GM23338 (cell line): ENCODE measurements at regions not wholly inside any gene's neighbourhood (a gene's known extent, or its start where the extent isn't known, plus 50 kb on each side); places are given as distances from the start of the nearest gene placed in this dataset.
"Not testable (repeated sequence)": the region's sequence is repeated elsewhere in the genome, so short reads cannot be mapped to it uniquely, and the experiment has no call there.

Experiments
- ATAC-seq: fragments of 200-7000 bp; cut with Tn5 transposase; 3 replicates; pipeline ENCODE4 v1.9.1; 2020
- DNase-seq: peaks from one replicate; pipeline ENCODE4 v3.0.0-alpha.2; 2015; ENCODE audit warnings: low spot score
- H2AFZ ChIP-seq: fragments of 200-600 bp; sonication (generic); 2 replicates; pipeline ENCODE4 v1.8.0; 2016; ENCODE audit warnings: antibody characterized with exemption, mild to moderate bottlenecking, moderate library complexity
- H3F3A ChIP-seq: fragments of 200-600 bp; sonication (generic); replicated peaks from 2 replicates; pipeline ENCODE4 v1.8.0; 2017; ENCODE audit warnings: antibody characterized with exemption, mixed run types, low read depth
- H3K27ac ChIP-seq: fragments of 200-600 bp; sonication (generic); 2 replicates; pipeline ENCODE4 v1.6.1; 2016; ENCODE audit warnings: low read depth
- H3K27me3 ChIP-seq: fragments of 200-600 bp; sonication (generic); 2 replicates; pipeline ENCODE4 v1.8.0; 2016; ENCODE audit warnings: mild to moderate bottlenecking, mixed run types, moderate library complexity; ENCODE audit not compliant: insufficient read depth
- H3K36me3 ChIP-seq: fragments of 200-600 bp; sonication (generic); 2 replicates; pipeline ENCODE4 v1.8.0; 2016; ENCODE audit warnings: mild to moderate bottlenecking; ENCODE audit not compliant: insufficient read depth
- H3K4me1 ChIP-seq: fragments of 200-600 bp; sonication (generic); 2 replicates; pipeline ENCODE4 v1.8.0; 2016; ENCODE audit warnings: mild to moderate bottlenecking, moderate library complexity; ENCODE audit not compliant: insufficient read depth
- H3K4me2 ChIP-seq: fragments of 200-600 bp; sonication (generic); 2 replicates; pipeline ENCODE4 v1.7.1; 2017; ENCODE audit warnings: mixed run types
- H3K4me3 ChIP-seq: fragments of 200-600 bp; sonication (generic); 2 replicates; pipeline ENCODE4 v1.6.1; 2016; ENCODE audit warnings: mixed run types
- H3K79me2 ChIP-seq: fragments of 200-600 bp; sonication (generic); replicated peaks from 2 replicates; pipeline ENCODE4 v1.8.0; 2017; ENCODE audit warnings: mild to moderate bottlenecking; ENCODE audit not compliant: insufficient read depth
- H3K9me2 ChIP-seq: fragments of 200-600 bp; sonication (generic); 2 replicates; pipeline ENCODE4 v1.8.0; 2017; ENCODE audit not compliant: insufficient read depth
- H4K20me1 ChIP-seq: fragments of 200-600 bp; sonication (generic); replicated peaks from 2 replicates; pipeline ENCODE4 v1.8.0; 2017; ENCODE audit warnings: mild to moderate bottlenecking; ENCODE audit not compliant: insufficient read depth
- H3K27ac Mint-ChIP-seq: 2 replicates; pipeline ENCODE4 v1.8.0; 2020; ENCODE audit warnings: inconsistent platforms, mild to moderate bottlenecking, moderate library complexity, mixed read lengths
- H3K27me3 Mint-ChIP-seq: 3 replicates; pipeline ENCODE4 v1.8.0; 2022; ENCODE audit warnings: low read depth, mild to moderate bottlenecking, moderate library complexity, mixed read lengths, inconsistent platforms; ENCODE audit not compliant: insufficient read depth, poor library complexity
- H3K36me3 Mint-ChIP-seq: 3 replicates; pipeline ENCODE4 v1.8.0; 2021; ENCODE audit warnings: low read depth, mild to moderate bottlenecking, inconsistent platforms, moderate library complexity, mixed read lengths
- H3K4me1 Mint-ChIP-seq: 3 replicates; pipeline ENCODE4 v1.8.0; 2020; ENCODE audit warnings: mild to moderate bottlenecking, inconsistent platforms, mixed read lengths
- H3K4me3 Mint-ChIP-seq: 3 replicates; pipeline ENCODE4 v1.8.0; 2021; ENCODE audit warnings: moderate library complexity, mild to moderate bottlenecking, inconsistent platforms, mixed read lengths
- H3K9me3 Mint-ChIP-seq: 3 replicates; pipeline ENCODE4 v1.8.0; 2020; ENCODE audit warnings: moderate library complexity, mild to moderate bottlenecking, inconsistent platforms, mixed read lengths

- not testable (repeated sequence) for H3K4me3 Mint-ChIP-seq, H3K4me3 ChIP-seq, H3K9me2 ChIP-seq, H3K4me1 ChIP-seq, H3K4me1 Mint-ChIP-seq, H2AFZ ChIP-seq, H3K4me2 ChIP-seq, H3K36me3 ChIP-seq, H3K27ac ChIP-seq, H3K27me3 Mint-ChIP-seq, H4K20me1 ChIP-seq, H3F3A ChIP-seq, H3K27ac Mint-ChIP-seq, DNase-seq, H3K9me3 Mint-ChIP-seq, H3K79me2 ChIP-seq, H3K27me3 ChIP-seq, H3K36me3 Mint-ChIP-seq
- ATAC-seq: peak; percentile 83
Observed at GRCh38 chrY:18078452-18078851, 52.9 kb downstream of the CDY2A start.

- not testable (repeated sequence) for H4K20me1 ChIP-seq, H3F3A ChIP-seq, H3K27me3 Mint-ChIP-seq, H3K27ac Mint-ChIP-seq, DNase-seq, H3K4me2 ChIP-seq, H3K4me3 Mint-ChIP-seq, H3K27me3 ChIP-seq, H3K36me3 ChIP-seq, H2AFZ ChIP-seq, H3K27ac ChIP-seq, H3K36me3 Mint-ChIP-seq, H3K4me3 ChIP-seq, H3K4me1 Mint-ChIP-seq, H3K4me1 ChIP-seq, H3K79me2 ChIP-seq, H3K9me2 ChIP-seq, H3K9me3 Mint-ChIP-seq
- peak; percentile 52 for ATAC-seq
Observed at GRCh38 chrY:18085910-18086309, 60.3 kb downstream of the CDY2A start.

GRCh38 chrY:18086361-18086977, 60.9 kb downstream of the CDY2A start:
- not testable (repeated sequence) for H3K79me2 ChIP-seq, H3K36me3 ChIP-seq, H3K4me3 Mint-ChIP-seq, H3K9me2 ChIP-seq, H3K36me3 Mint-ChIP-seq, H3K9me3 Mint-ChIP-seq, H3K27me3 ChIP-seq, H3K27ac ChIP-seq, H3K4me2 ChIP-seq, H3F3A ChIP-seq, H3K27ac Mint-ChIP-seq, H3K4me3 ChIP-seq, H4K20me1 ChIP-seq, H3K4me1 Mint-ChIP-seq, ATAC-seq, H3K4me1 ChIP-seq, H2AFZ ChIP-seq, H3K27me3 Mint-ChIP-seq, DNase-seq

DNA sequence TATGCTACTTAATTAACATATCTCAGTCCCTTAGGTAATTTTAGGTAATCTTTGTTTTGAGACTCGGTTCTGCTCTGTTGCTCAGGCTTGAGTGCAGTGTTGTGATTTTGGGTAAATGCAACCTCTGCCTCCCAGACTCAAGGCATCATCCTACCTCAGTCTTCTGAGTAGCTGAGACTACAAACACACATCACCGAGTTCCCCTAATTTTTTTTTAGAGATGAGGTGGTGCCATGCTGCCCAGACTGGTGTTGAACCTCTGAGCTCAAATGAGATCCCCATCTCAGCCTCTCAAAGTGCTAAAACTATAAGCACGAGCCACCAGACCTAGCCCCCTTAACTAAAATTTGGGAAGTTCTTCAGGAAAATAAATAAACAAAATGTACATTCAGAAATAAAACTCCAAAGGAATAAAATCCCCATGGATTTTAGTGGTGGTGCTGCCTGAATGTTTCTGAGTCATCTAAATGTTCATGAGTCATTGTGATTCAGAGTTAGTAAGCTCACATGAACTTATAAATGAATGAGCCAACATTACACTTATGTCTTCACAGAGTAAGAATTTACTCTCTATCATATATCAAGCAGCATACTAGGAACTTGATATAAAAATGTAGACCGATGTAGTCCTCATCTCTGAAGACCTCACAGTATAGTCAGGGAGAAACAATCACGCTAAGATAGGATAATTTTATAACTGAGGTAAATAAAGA, 62.5 kb downstream of the CDY2A start:
- H3K4me3 Mint-ChIP-seq, H3K27me3 Mint-ChIP-seq, ATAC-seq, H3K27ac ChIP-seq, H3K36me3 ChIP-seq, H3K79me2 ChIP-seq, H2AFZ ChIP-seq, H3K4me2 ChIP-seq, H3K4me1 Mint-ChIP-seq, H3K4me3 ChIP-seq, H3K36me3 Mint-ChIP-seq, H3K27me3 ChIP-seq, H3K4me1 ChIP-seq, H4K20me1 ChIP-seq, H3K9me3 Mint-ChIP-seq, H3K9me2 ChIP-seq, DNase-seq, H3K27ac Mint-ChIP-seq, H3F3A ChIP-seq: not testable (repeated sequence)

- DNase-seq, H3K4me3 ChIP-seq, H3F3A ChIP-seq, H3K27me3 ChIP-seq, H3K27me3 Mint-ChIP-seq, H3K36me3 ChIP-seq, H3K9me2 ChIP-seq, H2AFZ ChIP-seq, H3K9me3 Mint-ChIP-seq, H3K36me3 Mint-ChIP-seq, H3K79me2 ChIP-seq, H3K4me2 ChIP-seq, H3K27ac ChIP-seq, H3K4me3 Mint-ChIP-seq, H3K4me1 Mint-ChIP-seq, ATAC-seq, H4K20me1 ChIP-seq, H3K4me1 ChIP-seq, H3K27ac Mint-ChIP-seq: not testable (repeated sequence)
Observed at GRCh38 chrY:18092952-18093351, 67.4 kb downstream of the CDY2A start.

DNA sequence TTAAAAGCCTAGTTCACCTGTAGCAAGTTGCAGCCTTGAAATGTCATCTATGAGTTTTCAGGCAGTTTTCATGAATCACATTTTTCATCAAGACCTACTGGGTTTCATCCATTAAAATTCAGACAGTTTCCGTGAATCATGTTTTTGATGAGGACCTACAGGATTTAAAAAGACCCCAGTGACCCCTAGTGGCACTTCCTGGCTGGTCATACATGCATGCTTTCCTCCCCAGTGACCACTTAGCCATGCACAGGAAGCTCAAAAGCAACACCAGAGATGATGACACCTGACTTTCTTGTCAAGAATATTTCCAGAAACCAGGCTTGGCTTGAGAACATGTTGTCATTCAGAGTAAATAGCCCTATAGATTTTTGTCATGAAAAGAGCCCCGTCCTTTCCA, 80.1 kb downstream of the CDY2A start:
- ATAC-seq: peak; percentile 31; the same call in 1 of the 3 replicates
- not testable (repeated sequence) for H3K36me3 Mint-ChIP-seq, H3K4me1 ChIP-seq, H3K27ac ChIP-seq, H3K36me3 ChIP-seq, H3K27me3 ChIP-seq, H3K4me1 Mint-ChIP-seq, H3K79me2 ChIP-seq, DNase-seq, H3F3A ChIP-seq, H3K9me2 ChIP-seq, H2AFZ ChIP-seq, H3K27ac Mint-ChIP-seq, H4K20me1 ChIP-seq, H3K27me3 Mint-ChIP-seq, H3K9me3 Mint-ChIP-seq, H3K4me3 ChIP-seq, H3K4me3 Mint-ChIP-seq, H3K4me2 ChIP-seq

DNA sequence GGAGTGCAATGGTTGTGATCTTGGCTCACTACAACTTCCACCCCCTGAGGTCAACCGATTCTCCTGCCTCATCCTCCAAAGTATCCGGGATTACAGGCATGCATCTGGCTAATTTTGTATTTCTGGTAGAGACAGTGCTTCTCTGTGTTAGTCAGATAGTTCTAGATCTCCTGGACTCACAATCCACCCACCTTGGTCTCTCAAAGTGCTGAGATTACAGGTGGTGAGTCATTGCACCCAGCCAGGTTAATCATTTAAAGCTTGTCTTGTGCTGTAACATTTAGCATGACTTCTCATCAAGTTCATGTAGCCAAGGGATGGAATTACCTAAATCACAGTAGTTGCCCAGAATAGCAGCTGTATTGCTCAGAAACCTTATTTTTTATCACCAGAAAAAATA, 92.8 kb downstream of the CDY2A start:
- not testable (repeated sequence) for H3F3A ChIP-seq, H3K27ac ChIP-seq, H3K4me3 ChIP-seq, H3K36me3 Mint-ChIP-seq, H3K4me3 Mint-ChIP-seq, H3K4me1 ChIP-seq, H3K4me2 ChIP-seq, H3K36me3 ChIP-seq, H3K4me1 Mint-ChIP-seq, H2AFZ ChIP-seq, H4K20me1 ChIP-seq, H3K79me2 ChIP-seq, H3K9me2 ChIP-seq, ATAC-seq, H3K27ac Mint-ChIP-seq, H3K27me3 ChIP-seq, H3K9me3 Mint-ChIP-seq, H3K27me3 Mint-ChIP-seq, DNase-seq
